NCI-H2171 treated with DMSO at 0.1 percent for 48 hours (cell line): ENCODE measurements at regions not wholly inside any gene's neighbourhood (a gene's known extent, or its start where the extent isn't known, plus 50 kb on each side); places are given as distances from the start of the nearest gene placed in this dataset.
A peak's percentile ranks its signal among the peaks of the same experiment; 100 is the strongest.
"Not testable (repeated sequence)": the region's sequence is repeated elsewhere in the genome, so short reads cannot be mapped to it uniquely, and the experiment has no call there.

Source experiments
- DNase-seq: peaks from one replicate; lab custom pipeline; 2025; lab: John Stamatoyannopoulos, UW

DNA sequence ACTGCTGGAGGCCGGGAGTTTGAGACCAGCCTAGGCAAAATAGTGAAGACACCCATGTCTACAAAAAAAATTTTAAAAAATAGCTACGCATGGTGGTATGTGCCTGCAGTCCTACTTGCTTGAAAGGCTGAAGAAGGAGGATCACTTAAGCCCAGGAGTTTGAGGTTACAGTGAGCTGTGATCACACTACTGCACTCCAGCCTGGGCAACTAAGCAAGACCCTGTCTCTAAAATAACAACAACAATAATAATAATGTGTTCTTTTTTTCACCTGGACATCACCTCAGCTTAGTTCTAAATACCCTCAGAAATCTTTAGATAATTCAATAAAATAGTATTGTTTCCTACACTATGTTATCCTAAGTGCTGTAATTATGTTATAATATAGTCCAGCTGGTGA, 397.1 kb upstream of the ZNF804A start:
- no peak for DNase-seq

DNA sequence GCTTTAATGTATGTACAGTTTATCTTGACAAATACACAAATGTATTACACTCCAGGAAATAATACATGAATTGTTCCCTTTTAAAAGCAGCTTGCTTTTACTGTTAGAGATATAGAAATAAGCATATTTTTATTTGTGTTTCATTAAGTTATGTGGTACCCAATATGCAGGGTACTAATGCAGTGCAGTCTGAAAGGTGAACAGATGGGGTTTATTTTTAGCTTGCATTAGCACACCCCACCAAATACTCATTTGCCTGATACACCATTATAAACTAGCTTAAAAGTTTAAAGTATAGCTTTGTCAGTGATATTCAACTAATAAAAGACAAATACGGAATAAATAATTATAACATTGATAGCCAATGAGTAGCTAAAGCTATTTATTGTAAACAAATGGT, 394.7 kb upstream of the ZNF804A start:
- DNase-seq: peak; percentile 45

DNA sequence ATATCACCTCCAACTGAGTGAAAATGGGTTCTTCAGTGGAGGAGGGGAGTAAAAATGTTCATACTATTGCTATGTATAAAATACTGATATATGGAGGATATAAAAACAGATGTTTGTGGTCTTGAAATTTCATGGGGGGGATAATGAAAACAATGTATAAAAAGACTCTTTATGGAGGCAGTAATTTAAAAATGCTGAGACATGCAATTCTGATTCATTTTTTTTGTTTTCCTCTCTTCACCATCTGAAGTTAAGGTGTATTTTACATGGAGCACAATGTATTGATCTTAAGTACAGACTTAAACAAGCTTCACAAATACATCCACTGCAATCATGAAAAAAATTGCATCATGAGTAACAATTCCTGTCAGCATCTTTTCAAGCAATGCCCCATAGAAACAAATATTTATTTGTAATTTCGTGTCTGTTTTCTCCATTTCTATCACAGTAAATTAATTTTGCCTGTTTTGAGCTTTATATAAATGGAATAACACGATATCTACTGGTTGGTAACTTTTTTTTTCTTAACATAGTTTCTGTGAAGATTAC, 393.2 kb upstream of the ZNF804A start:
- DNase-seq: no peak

DNA sequence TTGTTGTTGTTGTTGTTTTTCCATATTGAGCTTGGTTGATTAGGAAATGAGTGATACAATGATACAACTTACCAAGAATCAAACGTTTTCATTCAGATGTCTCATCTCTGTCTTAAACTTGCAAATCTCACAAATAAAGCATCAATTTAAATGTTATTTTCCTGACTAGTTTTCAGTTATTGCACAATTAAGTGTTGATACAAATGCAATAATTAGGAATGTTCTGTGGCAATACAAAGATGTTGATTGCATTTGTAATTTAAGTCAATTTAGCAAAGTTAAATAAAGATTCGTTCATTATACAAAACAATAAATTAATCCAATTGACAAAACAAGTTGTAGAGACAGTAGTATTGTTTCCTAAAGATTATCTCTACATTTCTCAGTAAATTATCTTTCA, 392.3 kb upstream of the ZNF804A start:
- DNase-seq: no peak

DNA sequence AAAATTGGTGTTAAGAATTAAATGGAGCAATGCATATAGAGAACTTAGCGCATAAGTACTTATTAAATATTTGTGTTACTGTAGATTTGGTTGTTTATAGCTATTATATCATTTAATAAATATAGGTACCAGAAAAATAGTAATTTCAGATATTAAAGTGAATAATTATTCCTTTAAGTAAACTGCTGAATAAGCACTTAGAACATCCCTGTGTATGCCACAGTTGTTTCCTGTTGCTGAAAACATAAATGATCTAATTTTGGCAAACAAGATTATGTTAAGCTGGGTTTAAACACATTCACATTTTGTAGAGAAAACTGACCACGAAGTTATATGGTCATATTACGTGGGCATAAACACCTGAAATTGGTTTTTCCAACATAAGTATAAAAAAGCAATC, 388.0 kb upstream of the ZNF804A start:
- DNase-seq: no peak

DNA sequence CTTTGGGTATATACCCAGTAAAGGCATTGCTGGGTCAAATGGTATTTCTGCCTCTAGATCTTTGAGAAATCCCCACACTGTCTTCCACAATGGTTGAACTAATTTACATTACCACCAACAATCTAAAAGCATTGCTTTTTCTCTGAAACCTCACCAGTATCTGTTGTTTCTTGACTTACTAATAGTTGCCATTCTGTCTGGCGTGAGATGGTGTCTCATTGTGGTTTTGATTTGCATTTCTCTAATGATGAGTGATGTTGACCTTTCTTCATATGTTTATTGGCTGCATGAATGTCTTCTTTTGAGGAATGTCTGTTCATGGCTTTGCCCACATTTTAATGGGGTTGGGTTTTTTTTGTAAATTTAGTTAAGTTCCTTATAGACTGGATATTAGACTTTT, 382.6 kb upstream of the ZNF804A start:
- no peak for DNase-seq

DNA sequence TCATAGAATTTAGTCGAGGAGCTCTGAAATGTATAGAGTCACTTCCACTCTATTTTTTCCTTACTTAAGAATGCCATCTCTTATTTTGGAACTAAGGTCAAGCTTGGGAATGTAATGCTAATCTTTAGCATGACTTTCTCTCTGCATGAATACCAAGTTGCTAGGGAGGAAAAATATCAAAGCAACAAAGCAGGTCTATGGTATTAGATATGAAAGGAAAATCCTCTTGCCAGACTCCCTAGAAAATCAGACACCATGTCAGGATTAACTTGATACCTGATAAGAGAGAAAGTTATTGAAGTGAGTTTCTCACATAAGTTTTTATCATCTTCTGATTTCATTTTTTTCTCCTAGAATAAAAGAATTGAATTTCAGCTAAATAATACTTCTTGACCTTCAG, 341.7 kb upstream of the ZNF804A start:
- no peak for DNase-seq

DNA sequence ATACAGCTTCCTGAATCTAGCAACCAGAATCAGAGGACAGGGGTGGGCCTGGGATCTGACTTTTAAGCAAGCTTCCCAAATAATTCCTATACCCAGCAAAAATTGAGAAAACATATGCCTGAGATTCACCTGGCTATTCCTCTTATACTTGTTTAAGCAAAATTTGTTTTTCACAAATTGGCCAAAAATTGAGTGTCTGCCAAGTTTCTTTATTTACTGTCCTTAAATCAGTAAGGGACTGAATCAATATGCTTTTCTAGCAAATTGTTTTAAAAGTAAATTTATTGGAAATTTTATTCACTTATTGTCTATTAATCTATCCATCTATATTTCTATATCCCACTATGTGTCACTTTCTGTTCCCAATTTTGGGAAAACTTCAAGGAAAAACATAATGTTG, 337.0 kb upstream of the ZNF804A start:
- DNase-seq: no peak

DNA sequence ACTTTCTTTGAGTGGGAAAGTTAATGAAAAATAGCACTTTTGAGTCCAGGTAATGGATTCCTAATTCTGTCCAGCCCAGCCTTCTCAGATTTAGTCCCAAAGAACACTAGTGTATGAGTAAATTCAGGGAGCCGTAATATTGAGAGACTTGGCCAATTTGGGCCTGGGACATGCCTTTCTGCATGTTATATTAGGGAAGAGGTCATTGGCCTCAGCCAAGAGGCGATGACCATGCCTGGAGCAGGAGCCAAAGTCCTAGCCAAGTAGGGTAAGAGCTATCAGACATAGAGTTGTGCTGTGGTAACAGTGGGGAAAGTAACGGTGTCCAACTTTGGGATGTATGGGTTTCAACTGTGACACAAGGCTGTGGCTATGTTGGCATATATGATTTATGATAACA, 336.5 kb upstream of the ZNF804A start:
- no peak for DNase-seq

DNA sequence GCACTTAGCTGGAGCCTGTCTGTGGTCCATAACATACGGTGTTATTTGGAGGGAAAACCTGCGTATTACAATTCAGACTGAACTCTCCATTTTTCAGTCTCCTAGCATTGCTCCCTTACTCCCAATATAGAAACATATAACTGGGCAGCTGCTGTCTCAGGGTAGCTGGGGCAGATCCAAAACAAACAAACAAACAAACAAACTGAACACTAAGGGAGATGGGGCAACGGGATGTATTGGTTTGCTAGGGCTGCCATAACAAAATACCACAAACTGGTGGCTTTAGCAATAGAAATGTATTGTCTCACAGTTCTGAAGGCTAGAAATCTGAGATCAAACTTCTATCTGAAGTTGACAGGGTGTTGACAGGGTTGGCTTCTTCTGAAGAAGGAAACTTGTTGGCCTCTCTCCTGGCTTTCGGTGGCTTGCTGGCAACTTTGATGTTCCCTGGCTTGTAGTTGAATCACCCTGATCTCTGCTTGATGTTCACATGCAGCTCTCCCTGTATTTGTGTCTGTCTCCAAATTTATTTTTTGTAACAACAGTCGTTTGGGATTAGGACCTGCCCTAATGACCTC, 329.3 kb upstream of the ZNF804A start:
- DNase-seq: no peak

DNA sequence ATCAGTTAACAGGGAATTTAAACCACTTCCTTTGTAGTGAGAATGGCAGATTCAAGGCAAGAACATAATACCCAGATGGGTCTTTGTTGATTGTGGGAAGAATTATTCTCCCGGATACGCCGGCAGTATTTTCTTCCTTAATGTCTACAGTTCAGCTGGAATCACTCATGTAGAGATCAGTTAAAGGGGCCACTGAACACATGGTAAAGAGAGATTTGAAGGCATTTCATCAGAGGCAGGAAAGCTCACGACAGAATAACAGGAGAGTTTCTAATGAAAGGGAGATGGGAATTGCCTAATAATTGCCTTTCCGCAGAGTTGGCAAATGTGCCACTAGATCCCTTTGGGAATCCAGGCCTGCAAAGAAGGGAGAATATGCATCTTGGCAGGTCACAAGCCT, 327.7 kb upstream of the ZNF804A start:
- no peak for DNase-seq

DNA sequence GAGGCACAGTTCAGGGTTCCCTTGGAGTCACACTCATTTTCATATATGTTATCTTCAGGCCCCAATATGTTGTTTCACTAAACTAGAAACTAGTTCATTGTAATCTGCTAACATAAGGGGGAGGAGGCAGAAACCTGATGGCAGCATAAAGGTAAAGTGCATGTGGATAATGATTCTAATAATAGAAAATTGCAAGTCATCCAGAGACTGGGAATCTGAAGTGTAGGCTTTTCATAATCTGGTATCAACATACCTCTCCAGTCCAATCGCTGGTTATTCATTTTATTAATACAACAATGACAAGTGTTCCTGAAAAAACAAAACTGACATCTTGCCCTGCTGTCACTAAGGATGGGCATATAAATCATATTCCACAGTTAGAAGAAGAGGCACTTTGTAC, 326.3 kb upstream of the ZNF804A start:
- no peak for DNase-seq

DNA sequence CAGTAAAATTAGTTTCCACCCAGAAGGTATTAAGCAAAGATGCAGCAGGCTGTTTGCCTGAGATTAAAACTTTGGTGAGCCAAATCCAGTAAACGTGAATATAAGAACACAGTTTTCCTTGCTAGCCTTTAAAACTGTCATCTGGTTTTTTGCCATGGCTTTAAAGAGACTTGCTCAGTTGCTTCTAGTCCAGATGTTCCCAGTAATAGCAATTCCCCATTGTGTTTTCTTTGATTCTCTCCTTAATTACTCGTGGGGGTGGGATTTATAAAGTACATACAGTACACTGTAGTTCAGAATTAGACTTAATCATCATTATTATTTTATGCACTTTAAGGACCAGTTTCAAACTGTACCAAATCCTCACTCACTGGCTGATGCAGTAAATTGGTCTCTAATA, 303.5 kb upstream of the ZNF804A start:
- DNase-seq: no peak

DNA sequence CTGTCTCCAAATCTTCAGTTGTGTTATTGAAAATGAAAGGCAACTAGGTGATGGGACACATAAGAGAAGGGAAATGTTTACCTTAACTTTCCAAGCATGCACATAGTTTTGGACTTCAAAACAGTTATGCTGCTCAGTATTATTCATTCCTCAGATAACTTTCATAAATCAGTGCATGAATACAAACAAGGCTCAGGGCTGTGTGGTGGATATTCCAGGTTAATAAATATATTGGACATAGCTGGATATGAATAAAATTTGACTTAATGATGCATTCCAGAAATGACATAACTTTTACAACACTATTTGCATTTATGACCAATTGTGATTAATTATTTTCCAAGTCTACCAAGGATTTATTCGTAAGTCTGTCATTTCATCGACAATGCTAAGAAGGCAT, 301.2 kb upstream of the ZNF804A start:
- DNase-seq: no peak

DNA sequence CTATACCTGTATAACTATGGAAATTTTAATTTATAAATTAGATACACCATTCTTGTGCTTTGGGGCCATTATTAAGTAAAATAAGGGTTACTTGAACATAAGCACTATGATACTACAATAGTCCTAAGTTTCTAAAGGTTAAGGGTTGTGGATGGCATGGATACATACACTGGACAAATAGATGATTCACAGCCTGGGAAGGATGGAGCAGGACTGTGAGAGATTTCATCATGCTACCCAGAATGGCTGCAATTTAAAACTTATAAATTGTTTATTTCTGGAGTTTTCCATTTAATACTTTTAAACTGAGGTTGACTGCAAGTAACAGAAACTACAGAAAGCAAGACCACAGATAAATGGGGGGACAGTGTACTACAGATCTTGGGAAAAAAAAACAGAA, 295.8 kb upstream of the ZNF804A start:
- DNase-seq: no peak

DNA sequence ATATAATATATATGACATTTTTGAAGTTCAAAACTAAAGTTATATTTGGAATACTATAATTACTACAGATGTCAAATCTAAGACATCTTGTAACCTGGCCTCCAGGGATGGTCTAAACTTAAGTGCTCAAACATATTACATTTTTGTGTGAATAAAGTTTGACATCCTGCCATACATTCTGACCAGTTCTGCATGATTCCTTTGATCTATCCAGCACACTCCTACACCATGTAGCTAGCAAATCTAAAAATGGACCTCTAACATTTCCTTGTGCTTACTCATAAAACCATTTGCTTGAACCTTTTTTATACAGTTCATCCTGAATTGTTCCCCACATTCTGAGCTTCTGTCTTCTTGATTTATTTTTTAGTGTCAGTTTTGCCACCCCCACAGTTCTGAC, 294.3 kb upstream of the ZNF804A start:
- DNase-seq: no peak

DNA sequence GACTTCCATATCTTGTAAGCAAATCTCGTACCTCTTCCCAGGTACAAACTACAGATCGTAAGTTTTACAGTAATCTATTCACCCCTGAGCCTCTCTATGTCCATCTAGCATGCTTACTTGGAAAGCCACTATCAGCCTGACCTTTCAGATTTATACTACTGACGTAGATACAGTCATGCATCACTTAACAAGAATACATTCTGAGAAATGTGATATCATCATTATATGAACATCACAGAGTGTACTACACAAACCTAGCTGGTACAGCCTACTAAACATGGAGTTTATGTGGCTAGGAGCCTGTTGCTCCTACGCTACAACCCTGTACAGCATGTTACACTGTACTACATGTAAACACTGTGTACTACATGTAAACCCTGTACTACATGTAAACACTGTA, 293.2 kb upstream of the ZNF804A start:
- DNase-seq: no peak

DNA sequence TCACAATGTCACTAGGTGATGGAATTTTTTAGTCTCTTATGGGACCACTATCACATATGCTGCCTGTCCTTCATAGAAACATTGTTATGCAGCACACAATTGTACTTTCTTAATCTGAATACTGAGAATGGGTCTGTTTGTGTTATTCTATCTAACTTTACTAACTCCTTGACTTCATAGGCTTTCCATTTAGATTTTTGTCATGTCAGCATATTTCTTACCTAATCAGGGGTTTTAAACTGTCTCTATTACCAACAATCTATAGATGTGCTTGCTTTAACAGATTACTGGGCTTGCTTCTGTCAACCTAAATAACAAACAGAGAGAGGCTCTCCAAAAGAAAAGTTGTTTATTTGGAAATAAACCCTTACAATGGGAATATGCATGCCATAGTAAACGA, 289.6 kb upstream of the ZNF804A start:
- DNase-seq: no peak

DNA sequence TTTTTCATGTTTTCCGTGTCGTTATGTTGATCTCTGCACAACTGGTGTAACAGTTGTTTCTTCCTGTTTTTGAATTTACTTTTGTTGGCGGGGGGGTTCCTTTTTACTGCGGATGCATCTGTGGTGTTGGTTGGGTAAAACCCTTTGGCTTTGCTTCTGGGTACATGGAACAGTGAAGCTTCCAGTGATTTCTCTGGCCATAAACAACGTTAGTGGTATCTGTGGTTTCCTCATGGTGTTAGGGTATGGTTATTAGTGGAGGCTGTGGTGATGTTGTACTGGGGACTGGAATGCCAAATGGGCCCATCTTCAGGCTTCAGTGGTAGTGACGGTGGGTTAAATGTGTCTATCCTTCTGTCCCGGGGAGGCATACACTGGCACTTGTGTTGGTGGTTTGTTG, 285.4 kb upstream of the ZNF804A start:
- peak; percentile 46 for DNase-seq

DNA sequence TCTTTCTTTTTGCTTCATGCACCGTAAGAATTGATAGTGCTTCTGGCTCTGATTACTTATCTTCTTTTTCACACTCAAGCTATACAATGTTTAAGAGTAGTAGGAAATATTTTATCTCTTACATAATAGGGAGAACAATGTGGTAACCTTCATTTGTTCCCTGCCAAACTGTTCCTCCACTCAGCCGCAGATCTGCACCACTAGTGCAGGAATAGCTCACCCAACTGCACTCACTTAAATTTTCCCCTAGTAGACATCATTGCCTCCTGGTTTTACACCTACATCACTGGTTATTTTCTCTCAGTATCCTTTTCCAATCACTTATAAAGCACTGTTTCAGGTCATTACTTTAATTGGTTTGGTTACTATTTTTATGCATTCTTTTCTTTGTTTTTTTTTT, 283.5 kb upstream of the ZNF804A start:
- no peak for DNase-seq

DNA sequence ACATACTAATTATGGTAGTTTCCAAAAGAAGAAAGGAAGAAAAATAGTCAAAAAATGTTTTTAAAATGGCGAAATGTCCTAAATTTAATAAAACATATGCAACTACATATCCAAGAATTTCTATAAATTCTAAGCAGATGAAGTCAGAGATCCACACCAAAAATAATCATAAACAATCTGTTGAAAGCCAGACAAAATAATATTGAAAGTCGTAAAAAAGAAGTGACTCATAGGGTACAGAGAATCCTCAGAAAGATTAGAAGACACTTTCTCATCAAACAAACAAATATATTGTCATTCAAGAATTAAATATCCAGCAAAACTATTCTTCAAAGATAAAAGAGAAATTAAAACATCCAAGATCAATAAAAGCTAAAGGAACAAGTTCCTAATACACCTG, 281.4 kb upstream of the ZNF804A start:
- DNase-seq: no peak

DNA sequence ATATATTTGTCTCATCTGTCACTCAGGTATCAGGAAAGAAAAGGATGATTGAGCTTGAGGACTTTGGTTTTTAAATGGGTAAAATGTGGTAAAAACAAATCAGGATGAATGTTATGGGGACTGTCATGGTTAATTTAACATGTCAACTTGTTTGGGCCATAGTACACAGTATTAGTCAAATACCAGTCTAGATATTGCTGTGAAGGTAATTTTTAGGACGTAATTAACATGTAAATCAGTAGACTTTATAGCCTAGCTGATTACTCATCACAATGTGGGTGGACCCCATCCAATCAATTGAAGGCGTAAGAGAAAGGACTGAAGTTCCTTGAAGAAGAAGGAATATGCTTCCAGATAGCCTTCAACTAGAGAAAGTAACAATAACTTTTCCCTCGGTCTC, 275.7 kb upstream of the ZNF804A start:
- DNase-seq: no peak

DNA sequence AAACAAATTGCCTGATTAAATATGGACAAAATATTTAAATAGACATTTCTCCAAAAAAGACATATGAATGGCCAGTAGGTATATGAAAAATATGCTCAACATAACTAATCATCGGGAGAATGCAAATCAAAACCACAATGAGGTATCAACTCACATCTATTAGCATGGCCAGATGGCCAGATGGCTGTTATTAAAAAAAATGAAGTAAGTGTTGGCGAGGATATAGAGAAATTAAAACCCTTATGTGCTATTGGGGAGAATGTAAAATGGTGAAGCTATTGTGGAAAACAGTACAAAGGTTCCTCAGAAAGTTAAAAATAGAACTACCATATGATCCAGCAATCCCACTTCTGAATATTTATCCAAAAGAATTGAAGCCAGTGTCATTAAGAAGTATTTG, 272.3 kb upstream of the ZNF804A start:
- peak; percentile 86 for DNase-seq

DNA sequence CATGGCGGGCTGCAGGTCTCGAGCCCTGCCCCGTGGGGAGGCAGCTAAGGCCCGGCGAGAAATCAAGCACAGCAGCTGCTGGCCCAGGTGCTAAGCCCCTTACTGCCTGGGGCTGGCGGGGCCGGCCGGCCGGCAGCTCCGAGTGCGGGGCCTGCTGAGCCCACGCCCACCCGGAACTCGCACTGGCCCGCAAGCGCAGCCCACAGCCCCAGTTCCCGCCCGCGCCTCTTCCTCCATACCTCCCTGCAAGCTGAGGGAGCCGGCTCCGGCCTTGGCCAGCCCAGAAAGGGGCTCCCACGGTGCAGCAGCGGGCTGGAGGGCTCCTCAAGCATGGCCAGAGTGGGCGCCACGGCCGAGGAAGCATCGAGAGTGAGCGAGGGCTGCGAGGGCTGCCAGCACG, 270.5 kb upstream of the ZNF804A start:
- not testable (repeated sequence) for DNase-seq

DNA sequence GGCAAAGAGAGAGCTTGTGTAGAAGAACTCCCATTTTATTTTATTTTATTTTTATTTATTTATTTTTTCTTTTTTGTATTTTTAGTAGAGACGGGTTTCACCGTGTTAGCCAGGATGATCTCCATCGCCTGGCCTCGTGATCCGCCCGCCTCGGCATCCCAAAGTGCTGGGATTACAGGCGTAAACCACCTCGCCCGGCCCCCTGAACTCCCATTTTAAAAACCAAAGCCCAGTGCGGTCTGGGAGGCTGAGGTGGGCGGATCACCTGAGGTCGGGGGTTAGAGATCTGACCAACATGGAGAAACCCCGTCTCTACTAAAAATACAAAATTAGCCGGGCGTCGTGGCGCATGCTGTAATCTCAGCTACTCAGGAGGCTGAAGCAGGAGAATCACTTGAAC, 267.8 kb upstream of the ZNF804A start:
- not testable (repeated sequence) for DNase-seq
